OCI-LY3 (cell line): ENCODE measurements at regions not wholly inside any gene's neighbourhood (a gene's known extent, or its start where the extent isn't known, plus 50 kb on each side); places are given as distances from the start of the nearest gene placed in this dataset.

Source experiments
- H2AFZ ChIP-seq: fragments of 200-600, 300-600 bp; shearing (Covaris generic); 2 replicates; pipeline ENCODE4 v1.6.0; 2014; ENCODE audit warnings: antibody characterized with exemption, low read depth, low read length
- H3K27ac ChIP-seq: fragments of 200-600, 300-600 bp; sonication (generic); 2 replicates; pipeline ENCODE4 v1.5.1; 2014; ENCODE audit warnings: mild to moderate bottlenecking, low read length, moderate library complexity, mixed read lengths
- H3K27me3 ChIP-seq: fragments of 200-600, 300-600 bp; sonication (generic); 2 replicates; pipeline ENCODE4 v1.6.1; 2014; ENCODE audit warnings: low read depth, low read length, mixed read lengths
- H3K36me3 ChIP-seq: fragments of 200-600, 300-600 bp; sonication (generic); replicated peaks from 2 replicates; pipeline ENCODE3; 2014; ENCODE audit warnings: low read depth, low read length, mixed read lengths
- H3K4me1 ChIP-seq: fragments of 300-600, 200-600 bp; sonication (generic); 2 replicates; pipeline ENCODE4 v1.6.1; 2014; ENCODE audit warnings: low read length, mixed read lengths
- H3K4me2 ChIP-seq: fragments of 200-600, 300-600 bp; sonication (generic); 2 replicates; pipeline ENCODE4 v1.6.1; 2014; ENCODE audit warnings: low read length, mixed read lengths
- H3K4me3 ChIP-seq: fragments of 300-600, 200-600 bp; sonication (generic); 2 replicates; pipeline ENCODE4 v1.5.1; 2014; ENCODE audit warnings: antibody characterized with exemption, mild to moderate bottlenecking, low read length, moderate library complexity
- H3K79me2 ChIP-seq: fragments of 300-600, 200-600 bp; shearing (Covaris generic); 2 replicates; pipeline ENCODE4 v1.6.1; 2014; ENCODE audit warnings: mild to moderate bottlenecking, low read length, mixed read lengths
- H3K9ac ChIP-seq: fragments of 300-600, 200-600 bp; shearing (Covaris generic); 2 replicates; pipeline ENCODE4 v1.6.0; 2014; ENCODE audit warnings: mild to moderate bottlenecking, low read length, moderate library complexity
- H3K9me3 ChIP-seq: fragments of 200-600, 300-600 bp; shearing (Covaris generic); 2 replicates; pipeline ENCODE4 v1.6.1; 2014; ENCODE audit warnings: low read length, mixed read lengths; ENCODE audit not compliant: insufficient read depth
- H4K20me1 ChIP-seq: fragments of 200-600, 300-600 bp; sonication (generic); 2 replicates; pipeline ENCODE4 v1.6.1; 2016; ENCODE audit warnings: low read length, mixed read lengths; ENCODE audit not compliant: insufficient read depth
- CTCF ChIP-seq: fragments of 200-600, 300-600 bp; sonication (generic); IDR thresholded peaks from 2 replicates; pipeline ENCODE4 v1.5.1; 2014; ENCODE audit warnings: antibody characterized with exemption, low read length, low read depth
- EZH2phosphoT487 ChIP-seq: fragments of 200-600 bp; shearing (Covaris generic); IDR thresholded peaks from 2 replicates; pipeline ENCODE4 v1.6.1; 2018; ENCODE audit warnings: antibody characterized with exemption, mixed run types, low read depth

GRCh38 chr2:20562540-20563225, 88.2 kb downstream of the HS1BP3 start:
- Histone ChIP-seq H3K79me2 (no peaks in the 10 kb centered on the region), H3K27ac (no peak overlapping the region), H3K27me3 (peaks cover 21% of the 10 kb centered on the region), H2AFZ (no peak overlapping the region), H3K9me3 (no peaks in the 10 kb centered on the region), H3K9ac (no peak overlapping the region), H3K4me3 (no peak overlapping the region), H3K4me2 (no peak overlapping the region), H3K36me3 (no peaks in the 10 kb centered on the region), H4K20me1 (no peaks in the 10 kb centered on the region), H3K4me1 (no peaks in the 10 kb centered on the region)
- TF ChIP-seq EZH2phosphoT487 (no peak), CTCF (no peak)

GRCh38 chr2:20563251-20563650, 87.6 kb downstream of the HS1BP3 start:
- Histone ChIP-seq H3K9me3 (no peaks in the 10 kb centered on the region), H2AFZ (no peak overlapping the region), H3K4me1 (no peaks in the 10 kb centered on the region), H3K4me2 (no peak overlapping the region), H4K20me1 (no peaks in the 10 kb centered on the region), H3K9ac (no peak overlapping the region), H3K27ac (no peak overlapping the region), H3K4me3 (no peak overlapping the region), H3K79me2 (no peaks in the 10 kb centered on the region), H3K36me3 (no peaks in the 10 kb centered on the region), H3K27me3 (peaks cover 21% of the 10 kb centered on the region)
- no peak for TF ChIP-seq CTCF
- no peak for TF ChIP-seq EZH2phosphoT487

- Histone ChIP-seq H3K9me3 (no peaks in the 10 kb centered on the region), H3K4me3 (no peak overlapping the region), H3K4me2 (no peak overlapping the region), H3K9ac (no peak overlapping the region), H3K27me3 (peaks cover 21% of the 10 kb centered on the region), H4K20me1 (no peaks in the 10 kb centered on the region), H3K79me2 (no peaks in the 10 kb centered on the region), H3K27ac (no peak overlapping the region), H3K36me3 (no peaks in the 10 kb centered on the region), H2AFZ (no peak overlapping the region), H3K4me1 (no peaks in the 10 kb centered on the region)
- TF ChIP-seq CTCF (no peak), EZH2phosphoT487 (no peak)
Observed at GRCh38 chr2:20563833-20564232, 87.1 kb downstream of the HS1BP3 start.

GRCh38 chr2:20565101-20565622, 85.7 kb downstream of the HS1BP3 start:
- no peaks in the 10 kb centered on the region for H3K9me3 ChIP-seq
- no peaks in the 10 kb centered on the region for H3K79me2 ChIP-seq
- no peak overlapping the region for H3K27ac ChIP-seq
- no peak overlapping the region for H2AFZ ChIP-seq
- H3K9ac ChIP-seq, result no peak overlapping the region
- no peaks in the 10 kb centered on the region for H4K20me1 ChIP-seq
- no peak overlapping the region for H3K4me2 ChIP-seq
- no peaks in the 10 kb centered on the region for H3K4me1 ChIP-seq
- H3K4me3 ChIP-seq, result no peak overlapping the region
- peaks cover 21% of the 10 kb centered on the region for H3K27me3 ChIP-seq
- no peaks in the 10 kb centered on the region for H3K36me3 ChIP-seq
- TF ChIP-seq CTCF, result no peak
- TF ChIP-seq EZH2phosphoT487, result no peak
